ENCODE measurements at regions not wholly inside any gene's neighbourhood (a gene's known extent, or its start where the extent isn't known, plus 50 kb on each side); places are given as distances from the start of the nearest gene placed in this dataset.

DNA sequence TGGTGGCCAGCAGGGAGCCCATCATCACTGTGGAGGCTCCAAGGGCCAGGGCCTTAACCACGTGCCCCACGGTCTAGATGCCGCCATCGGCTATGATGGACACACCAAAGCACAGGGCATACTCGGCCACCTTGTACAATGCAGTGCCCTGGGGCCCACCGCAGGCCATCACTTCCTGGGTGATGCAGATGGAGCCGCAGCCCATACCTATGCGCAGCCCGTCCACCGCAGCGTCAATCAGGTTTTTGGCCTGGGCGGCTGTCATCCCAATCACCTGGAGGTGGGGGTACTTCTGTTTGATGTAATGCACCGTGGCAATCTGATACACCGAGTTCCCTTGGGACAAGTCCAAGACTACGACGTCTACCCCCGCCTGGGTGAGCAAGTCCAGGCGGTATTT lies 153.3 kb upstream of the ZSWIM2 start:
- TF ChIP-seq, protein P1, sequence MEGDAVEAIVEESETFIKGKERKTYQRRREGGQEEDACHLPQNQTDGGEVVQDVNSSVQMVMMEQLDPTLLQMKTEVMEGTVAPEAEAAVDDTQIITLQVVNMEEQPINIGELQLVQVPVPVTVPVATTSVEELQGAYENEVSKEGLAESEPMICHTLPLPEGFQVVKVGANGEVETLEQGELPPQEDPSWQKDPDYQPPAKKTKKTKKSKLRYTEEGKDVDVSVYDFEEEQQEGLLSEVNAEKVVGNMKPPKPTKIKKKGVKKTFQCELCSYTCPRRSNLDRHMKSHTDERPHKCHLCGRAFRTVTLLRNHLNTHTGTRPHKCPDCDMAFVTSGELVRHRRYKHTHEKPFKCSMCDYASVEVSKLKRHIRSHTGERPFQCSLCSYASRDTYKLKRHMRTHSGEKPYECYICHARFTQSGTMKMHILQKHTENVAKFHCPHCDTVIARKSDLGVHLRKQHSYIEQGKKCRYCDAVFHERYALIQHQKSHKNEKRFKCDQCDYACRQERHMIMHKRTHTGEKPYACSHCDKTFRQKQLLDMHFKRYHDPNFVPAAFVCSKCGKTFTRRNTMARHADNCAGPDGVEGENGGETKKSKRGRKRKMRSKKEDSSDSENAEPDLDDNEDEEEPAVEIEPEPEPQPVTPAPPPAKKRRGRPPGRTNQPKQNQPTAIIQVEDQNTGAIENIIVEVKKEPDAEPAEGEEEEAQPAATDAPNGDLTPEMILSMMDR (IDR thresholded peaks at IDR 0.05; ENCODE audit: insufficient read depth, low read depth, low read length), result no peak
- DNase-seq (ENCODE audit: low read depth), result no peak
- no peak overlapping the region for H3K4me3 ChIP-seq (ENCODE audit: low read depth, low read length)

GRCh38 chr2:187001248-187001647 lies 152.3 kb upstream of the ZSWIM2 start:
- DNase-seq (ENCODE audit: low read depth), result no peak
- H3K4me3 ChIP-seq (ENCODE audit: low read depth, low read length), result no peak overlapping the region
- TF ChIP-seq, protein P1 (IDR thresholded peaks at IDR 0.05; ENCODE audit: insufficient read depth, low read depth, low read length), result no peak

GRCh38 chr2:186995092-186995491 lies 146.1 kb upstream of the ZSWIM2 start:
- TF ChIP-seq, protein P1 (IDR thresholded peaks at IDR 0.05; ENCODE audit: insufficient read depth, low read depth, low read length), result no peak
- H3K4me3 ChIP-seq (ENCODE audit: low read depth, low read length), result no peak overlapping the region
- peak; percentile 54 for DNase-seq (ENCODE audit: low read depth)

GRCh38 chr2:186992597-186992996 lies 143.6 kb upstream of the ZSWIM2 start:
- TF ChIP-seq, protein P1 (IDR thresholded peaks at IDR 0.05; ENCODE audit: insufficient read depth, low read depth, low read length), result no peak
- H3K4me3 ChIP-seq (ENCODE audit: low read depth, low read length), result no peak overlapping the region
- DNase-seq (ENCODE audit: low read depth), result no peak

DNA sequence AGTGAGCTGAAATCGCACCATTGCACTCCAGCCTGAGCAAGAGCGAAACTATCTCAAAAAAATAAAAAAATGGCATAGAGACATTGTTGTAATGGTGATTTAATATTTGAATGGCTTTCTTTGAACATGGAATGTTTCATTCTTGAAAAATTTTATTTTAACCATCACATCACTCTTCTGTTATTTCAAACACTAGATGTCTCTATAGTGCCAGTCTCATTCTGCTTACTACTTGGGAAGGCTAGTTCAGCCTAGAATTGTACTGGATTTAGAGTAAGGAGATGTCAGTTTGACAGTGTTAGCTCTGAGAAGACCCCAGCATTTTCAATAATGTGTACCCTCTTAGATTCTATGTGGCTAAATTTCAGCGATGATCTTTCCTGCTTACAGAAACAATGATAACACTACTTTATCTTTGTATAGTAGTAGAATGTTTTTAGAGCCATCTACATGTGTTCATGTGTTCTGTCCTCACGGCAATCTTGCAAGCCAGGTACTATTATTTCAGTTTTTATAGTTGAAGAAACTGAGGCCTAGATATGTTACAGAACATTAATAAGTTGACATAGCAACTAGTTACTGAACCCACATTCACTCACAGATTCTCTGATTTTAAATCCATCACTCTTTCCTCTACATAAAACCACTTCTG lies 142.9 kb upstream of the ZSWIM2 start:
- TF ChIP-seq, protein P1 (IDR thresholded peaks at IDR 0.05; ENCODE audit: insufficient read depth, low read depth, low read length), result no peak
- no peak overlapping the region for H3K4me3 ChIP-seq (ENCODE audit: low read depth, low read length)
- DNase-seq (ENCODE audit: low read depth), result no peak

DNA sequence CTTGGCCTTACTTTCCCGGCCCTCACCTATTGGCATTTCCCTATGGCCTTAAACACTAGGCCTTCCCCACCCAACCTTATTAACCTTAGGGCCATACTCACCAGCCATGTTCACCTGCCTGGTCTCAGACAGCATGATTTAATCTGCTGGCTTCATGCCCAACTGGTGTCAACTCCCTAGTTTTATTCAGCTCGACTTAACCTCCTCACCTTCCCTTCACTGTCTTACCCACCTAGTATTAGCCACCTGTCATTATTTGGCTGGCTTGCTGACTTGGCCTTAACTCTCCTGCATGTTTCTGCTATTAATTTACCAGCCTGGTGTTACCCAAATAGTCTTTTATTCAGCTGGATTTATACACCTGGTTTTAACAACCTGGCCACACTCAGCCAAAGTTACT lies 136.0 kb upstream of the ZSWIM2 start:
- H3K4me3 ChIP-seq (ENCODE audit: low read depth, low read length), result no peak overlapping the region
- TF ChIP-seq, protein P1 (IDR thresholded peaks at IDR 0.05; ENCODE audit: insufficient read depth, low read depth, low read length), result no peak
- no peak for DNase-seq (ENCODE audit: low read depth)

DNA sequence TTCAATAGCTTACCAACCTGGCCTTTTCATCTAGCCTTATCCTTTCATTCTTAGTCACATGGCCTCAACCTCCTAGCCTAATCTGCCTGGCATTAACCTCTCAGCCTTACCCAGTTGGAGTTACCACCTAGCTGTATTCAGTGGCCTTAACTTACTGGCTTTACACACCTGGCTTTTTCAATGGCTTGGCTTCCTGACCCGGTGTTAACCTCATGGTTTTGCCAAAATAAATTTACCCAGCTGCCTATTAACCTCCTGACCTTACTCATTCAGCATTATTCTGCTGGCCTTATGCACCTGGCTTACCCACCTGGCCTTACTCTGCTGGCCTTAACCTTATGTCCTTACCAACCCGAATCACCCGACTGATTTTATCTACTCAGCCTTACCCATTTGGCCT lies 135.5 kb upstream of the ZSWIM2 start:
- H3K4me3 ChIP-seq (ENCODE audit: low read depth, low read length), result no peak overlapping the region
- DNase-seq (ENCODE audit: low read depth), result no peak
- TF ChIP-seq, protein P1 (IDR thresholded peaks at IDR 0.05; ENCODE audit: insufficient read depth, low read depth, low read length), result no peak
